ENCODE measurements at regions not wholly inside any gene's neighbourhood (a gene's known extent, or its start where the extent isn't known, plus 50 kb on each side); places are given as distances from the start of the nearest gene placed in this dataset.

GRCh38 chr11:110773442-110773841 lies 61.2 kb upstream of the ARHGAP20 start:
- TF ChIP-seq CTCF (IDR thresholded peaks at IDR 0.05; ENCODE audit: low read depth, low read length): no peak
- H3K4me3 ChIP-seq (ENCODE audit: low read depth, low read length): no peak overlapping the region

GRCh38 chr11:110772863-110773262 lies 60.6 kb upstream of the ARHGAP20 start:
- H3K4me3 ChIP-seq (ENCODE audit: low read depth, low read length): no peak overlapping the region
- TF ChIP-seq CTCF (IDR thresholded peaks at IDR 0.05; ENCODE audit: low read depth, low read length): no peak

DNA sequence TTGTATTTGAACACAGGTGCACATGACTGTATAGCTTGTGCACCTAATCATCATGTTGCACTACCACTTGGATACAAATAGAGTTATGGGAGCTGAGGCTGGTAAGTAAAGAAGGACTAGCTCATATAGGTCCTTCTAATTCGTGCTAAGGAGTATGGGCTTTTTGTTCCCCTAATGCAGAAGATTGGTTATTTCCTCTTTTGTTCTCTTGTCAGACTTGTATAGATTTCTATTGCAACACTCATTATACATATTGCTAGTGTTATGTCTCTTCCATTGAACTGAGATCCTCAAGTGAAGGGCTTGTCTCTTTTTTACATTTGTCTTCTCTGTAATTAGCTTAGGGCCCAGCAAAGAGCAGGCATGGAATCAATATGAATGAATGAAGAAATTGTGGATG lies 54.1 kb upstream of the ARHGAP20 start:
- no peak for TF ChIP-seq CTCF (IDR thresholded peaks at IDR 0.05; ENCODE audit: low read depth, low read length)
- no peak overlapping the region for H3K4me3 ChIP-seq (ENCODE audit: low read depth, low read length)

GRCh38 chr11:110764485-110764884 lies 52.2 kb upstream of the ARHGAP20 start:
- TF ChIP-seq CTCF (IDR thresholded peaks at IDR 0.05; ENCODE audit: low read depth, low read length): no peak
- no peak overlapping the region for H3K4me3 ChIP-seq (ENCODE audit: low read depth, low read length)

- no peak overlapping the region for H3K4me3 ChIP-seq (ENCODE audit: low read depth, low read length)
- no peak for TF ChIP-seq CTCF (IDR thresholded peaks at IDR 0.05; ENCODE audit: low read depth, low read length)
Observed at GRCh38 chr11:110763249-110764011, 51.2 kb upstream of the ARHGAP20 start.

GRCh38 chr11:110762590-110762989 lies 50.4 kb upstream of the ARHGAP20 start:
- TF ChIP-seq CTCF (IDR thresholded peaks at IDR 0.05; ENCODE audit: low read depth, low read length): no peak
- H3K4me3 ChIP-seq (ENCODE audit: low read depth, low read length): no peak overlapping the region

Data from WI38 (cell line).